ENCODE measurements at regions not wholly inside any gene's neighbourhood (a gene's known extent, or its start where the extent isn't known, plus 50 kb on each side); places are given as distances from the start of the nearest gene placed in this dataset.

DNA sequence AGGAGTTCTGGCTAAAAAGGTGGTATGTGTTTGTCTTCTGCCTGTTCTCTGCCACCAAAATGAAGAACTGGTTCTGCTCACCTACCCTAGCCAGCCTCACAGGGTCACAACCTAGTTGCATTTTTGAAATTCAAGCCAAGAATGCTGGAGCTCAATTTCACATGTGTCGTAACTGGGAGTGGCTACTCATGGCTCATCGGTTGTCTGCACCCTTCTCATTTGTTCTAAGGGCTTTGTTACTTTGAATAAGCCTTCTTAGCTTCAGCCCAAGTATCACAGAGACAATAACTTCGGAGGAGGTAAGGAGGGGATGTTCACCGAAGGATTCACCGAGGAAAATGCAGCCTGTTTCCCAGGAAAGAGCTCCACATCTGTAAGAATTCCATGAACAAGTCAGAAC is 134.3 kb upstream of the RARB start:
- Histone ChIP-seq H3K27ac (no peak overlapping the region), H3K36me3 (ENCODE audit: low read depth, missing control alignments) (no peaks in the 10 kb centered on the region), H3K4me1 (no peaks in the 10 kb centered on the region), H3K9me3 (no peaks in the 10 kb centered on the region), H3K4me3 (no peak overlapping the region), H3K27me3 (no peaks in the 10 kb centered on the region)
- TF ChIP-seq POLR2A (IDR thresholded peaks at IDR 0.05) = no peak
- TF ChIP-seq, protein P1, sequence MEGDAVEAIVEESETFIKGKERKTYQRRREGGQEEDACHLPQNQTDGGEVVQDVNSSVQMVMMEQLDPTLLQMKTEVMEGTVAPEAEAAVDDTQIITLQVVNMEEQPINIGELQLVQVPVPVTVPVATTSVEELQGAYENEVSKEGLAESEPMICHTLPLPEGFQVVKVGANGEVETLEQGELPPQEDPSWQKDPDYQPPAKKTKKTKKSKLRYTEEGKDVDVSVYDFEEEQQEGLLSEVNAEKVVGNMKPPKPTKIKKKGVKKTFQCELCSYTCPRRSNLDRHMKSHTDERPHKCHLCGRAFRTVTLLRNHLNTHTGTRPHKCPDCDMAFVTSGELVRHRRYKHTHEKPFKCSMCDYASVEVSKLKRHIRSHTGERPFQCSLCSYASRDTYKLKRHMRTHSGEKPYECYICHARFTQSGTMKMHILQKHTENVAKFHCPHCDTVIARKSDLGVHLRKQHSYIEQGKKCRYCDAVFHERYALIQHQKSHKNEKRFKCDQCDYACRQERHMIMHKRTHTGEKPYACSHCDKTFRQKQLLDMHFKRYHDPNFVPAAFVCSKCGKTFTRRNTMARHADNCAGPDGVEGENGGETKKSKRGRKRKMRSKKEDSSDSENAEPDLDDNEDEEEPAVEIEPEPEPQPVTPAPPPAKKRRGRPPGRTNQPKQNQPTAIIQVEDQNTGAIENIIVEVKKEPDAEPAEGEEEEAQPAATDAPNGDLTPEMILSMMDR (IDR thresholded peaks at IDR 0.05) = no peak
- WGBS, 2 donors = 76 to 83% methylated on average over 5 of the region's 5 CpGs
- no peak for DNase-seq
- intact Hi-C loops (cut with DNase I; ENCODE audit: low total_unique reads) = no loop called here

DNA sequence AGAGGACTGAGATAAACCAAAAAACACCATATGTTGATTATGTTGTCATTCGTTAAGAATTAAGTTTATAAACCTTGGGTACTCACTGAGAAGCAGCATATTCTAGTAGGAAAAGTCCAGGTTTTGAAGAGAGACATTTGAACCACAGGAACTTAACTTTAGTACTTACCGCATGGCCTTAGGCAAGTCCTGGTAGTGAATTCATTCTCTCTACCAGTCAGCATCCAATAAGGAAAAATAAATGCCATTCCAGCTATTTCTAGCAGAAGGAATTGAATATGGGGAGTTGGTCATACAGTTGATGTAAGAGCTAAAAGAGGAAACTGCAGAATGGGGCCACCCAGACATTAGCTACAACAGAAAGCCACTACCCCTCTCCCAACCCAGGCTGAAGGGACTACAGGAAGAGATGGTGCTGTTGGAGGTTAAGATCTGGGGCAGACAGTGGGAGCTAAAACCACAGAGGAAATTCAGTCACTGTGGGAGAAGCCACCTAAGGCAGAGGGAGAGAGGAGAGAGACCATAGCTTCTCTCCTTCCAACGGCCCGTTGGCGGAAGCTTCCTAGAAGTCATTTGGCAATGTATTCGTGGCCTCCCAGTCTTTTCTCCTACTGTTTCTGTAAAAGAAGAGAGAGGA is 133.8 kb upstream of the RARB start:
- DNase-seq = no peak
- no peak overlapping the region for H3K4me3 ChIP-seq
- TF ChIP-seq, protein P1 (IDR thresholded peaks at IDR 0.05) = no peak
- TF ChIP-seq POLR2A (IDR thresholded peaks at IDR 0.05) = no peak
- no peaks in the 10 kb centered on the region for H3K9me3 ChIP-seq
- no peak overlapping the region for H3K27ac ChIP-seq
- no peaks in the 10 kb centered on the region for H3K27me3 ChIP-seq
- no peaks in the 10 kb centered on the region for H3K4me1 ChIP-seq
- no peaks in the 10 kb centered on the region for H3K36me3 ChIP-seq (ENCODE audit: low read depth, missing control alignments)
- 82 to 83% methylated on average over 6 of the region's 6 CpGs for WGBS, 2 donors
- intact Hi-C loops (cut with DNase I; ENCODE audit: low total_unique reads) = no loop called here

DNA sequence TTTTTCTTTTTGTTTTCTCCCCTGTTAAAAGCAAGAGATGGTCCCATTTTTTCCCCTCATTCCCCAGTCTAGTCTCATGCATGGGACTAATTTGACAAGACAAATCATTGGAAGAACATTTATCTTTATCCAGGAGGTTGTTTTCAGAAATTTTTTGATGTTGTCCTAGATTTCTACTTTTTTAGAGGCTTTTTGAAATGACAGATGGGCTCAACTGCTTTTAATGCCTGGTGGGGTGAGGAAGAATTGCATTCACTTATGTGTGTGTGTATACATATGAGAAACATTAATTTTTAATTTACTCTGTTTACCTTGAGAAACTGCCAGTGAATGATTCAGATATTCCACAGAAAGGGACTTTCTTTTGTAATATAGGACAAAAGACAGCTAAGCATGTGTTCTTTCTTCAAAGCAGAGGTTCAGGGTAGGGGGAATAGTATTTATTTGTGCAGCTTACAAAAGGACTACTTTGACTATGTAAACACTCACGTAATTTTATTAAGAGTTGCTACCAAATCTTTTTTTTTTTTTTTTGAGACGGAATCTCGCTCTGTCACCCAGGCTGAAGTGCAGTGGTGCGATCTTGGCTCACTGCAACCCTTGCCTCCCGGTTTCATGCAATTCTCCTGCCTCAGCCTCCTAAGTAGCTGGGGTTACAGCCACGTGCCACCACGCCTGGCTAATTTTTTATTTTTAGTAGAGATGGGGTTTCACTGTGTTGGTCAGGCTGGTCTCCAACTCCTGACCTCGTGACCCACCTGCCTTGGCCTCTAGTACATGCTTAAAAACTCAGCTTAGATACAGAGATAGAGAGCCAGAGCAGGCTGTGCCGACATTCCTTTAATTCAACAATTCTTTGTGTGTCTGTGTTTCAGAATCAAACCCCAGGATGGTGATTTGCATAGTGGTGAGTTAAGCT is 130.1 kb upstream of the RARB start:
- intact Hi-C loops (cut with DNase I; ENCODE audit: low total_unique reads) = no loop called here
- no peak for TF ChIP-seq POLR2A (IDR thresholded peaks at IDR 0.05)
- TF ChIP-seq, protein P1 (IDR thresholded peaks at IDR 0.05) = no peak
- no peaks in the 10 kb centered on the region for H3K9me3 ChIP-seq
- 83 to 87% methylated on average over 9 of the region's 9 CpGs for WGBS, 2 donors
- no peak overlapping the region for H3K4me3 ChIP-seq
- DNase-seq = no peak
- no peaks in the 10 kb centered on the region for H3K4me1 ChIP-seq
- no peak overlapping the region for H3K27ac ChIP-seq
- H3K27me3 ChIP-seq = no peaks in the 10 kb centered on the region
- no peaks in the 10 kb centered on the region for H3K36me3 ChIP-seq (ENCODE audit: low read depth, missing control alignments)

DNA sequence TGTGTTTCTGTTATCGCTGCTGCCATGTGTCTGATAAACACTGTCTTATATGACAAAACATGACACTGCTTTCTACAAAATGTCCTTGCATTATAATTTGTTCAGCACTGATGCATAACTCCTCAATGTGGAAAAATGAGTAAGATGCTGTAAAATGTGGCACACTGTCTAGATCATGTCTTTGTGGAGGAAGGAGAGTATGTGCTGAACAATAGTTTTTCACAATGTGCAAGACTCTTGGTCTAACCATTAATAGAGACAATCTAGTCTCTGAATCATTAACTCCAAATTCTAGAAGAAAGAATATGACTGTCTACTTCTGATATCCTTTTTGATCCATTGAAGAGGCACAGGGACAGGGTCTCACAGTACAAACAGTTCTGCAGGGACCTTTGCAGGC is 127.9 kb upstream of the RARB start:
- H3K9me3 ChIP-seq = no peaks in the 10 kb centered on the region

More for the DNA sequence above, 127.9 kb upstream of the RARB start:
- TF ChIP-seq, protein P1 (IDR thresholded peaks at IDR 0.05) = no peak
- no peak for TF ChIP-seq POLR2A (IDR thresholded peaks at IDR 0.05)
- no peak for DNase-seq
- Histone ChIP-seq H3K27ac (no peak overlapping the region), H3K4me3 (no peak overlapping the region), H3K36me3 (ENCODE audit: low read depth, missing control alignments) (no peaks in the 10 kb centered on the region), H3K4me1 (no peaks in the 10 kb centered on the region), H3K27me3 (no peaks in the 10 kb centered on the region)
- intact Hi-C loops (cut with DNase I; ENCODE audit: low total_unique reads) = no loop called here
- 89 to 95% methylated on average over 1 of the region's 1 CpG for WGBS, 2 donors

Data from testis (tissue), 2 donors.